Mucosa of descending colon (tissue), 3 donors: ENCODE measurements at regions not wholly inside any gene's neighbourhood (a gene's known extent, or its start where the extent isn't known, plus 50 kb on each side); places are given as distances from the start of the nearest gene placed in this dataset.

Source experiments
- ATAC-seq: fragments of 200-7000 bp; cut with Tn5 transposase; one replicate; pipeline ENCODE4 v1.9.1; 2020; ENCODE audit warnings: mild to moderate bottlenecking, moderate library complexity
- DNase-seq, 3 donors: peaks; one replicate each; pipeline ENCODE4 v3.0.0-alpha.2; 2020
- H3K36me3 ChIP-seq: fragments of 200-600 bp; one replicate; pipeline ENCODE4 v1.8.0; 2021; ENCODE audit warnings: low read depth, mild to moderate bottlenecking
- H3K4me1 ChIP-seq: fragments of 200-600 bp; one replicate; pipeline ENCODE4 v1.8.0; 2021; ENCODE audit warnings: low read depth, mild to moderate bottlenecking
- H3K4me3 ChIP-seq: fragments of 200-600 bp; one replicate; pipeline ENCODE4 v1.8.0; 2021; ENCODE audit warnings: mild to moderate bottlenecking
- H3K9me3 ChIP-seq: fragments of 200-600 bp; one replicate; pipeline ENCODE4 v1.8.0; 2021; ENCODE audit warnings: mild to moderate bottlenecking
- CTCF ChIP-seq: fragments of 200-600 bp; IDR thresholded peaks from one replicate; pipeline ENCODE4 v1.8.0; 2022; ENCODE audit warnings: antibody characterized with exemption, mild to moderate bottlenecking
- intact Hi-C, 2 donors: fragments of 100-400 bp; cut with DNase I in 1 of 2; cut with micrococcal nuclease in 1 of 2; formaldehyde crosslinking; loops; one replicate each; pipeline versions ENCODE4 v1.11.0 to v1.11.1; 2022; cut with DNase I, micrococcal nuclease
- donor health status: DM: no; HTN: no; CAD: no; lungs with moderate emphysema.
- donor health status: DM: no; HTN: no; CAD: no.
- donor health status: DM: no; HTN: yes; CAD: no.

GRCh38 chr17:45690625-45691275, 93.4 kb upstream of the CRHR1 start:
- no peak for TF ChIP-seq CTCF
- intact Hi-C loops: no loop called here
- DNase-seq (no peak), ATAC-seq (no peak)
- no peaks in the 10 kb centered on the region for H3K9me3 ChIP-seq
- H3K4me3 ChIP-seq: no peak overlapping the region
- H3K36me3 ChIP-seq: no peaks in the 10 kb centered on the region
- H3K4me1 ChIP-seq: no peaks in the 10 kb centered on the region

- H3K4me1 ChIP-seq: no peaks in the 10 kb centered on the region
- DNase-seq (no peak), ATAC-seq (no peak)
- intact Hi-C loops: no loop called here
- H3K4me3 ChIP-seq: no peak overlapping the region
- H3K9me3 ChIP-seq: no peaks in the 10 kb centered on the region
- no peaks in the 10 kb centered on the region for H3K36me3 ChIP-seq
- no peak for TF ChIP-seq CTCF
Observed at GRCh38 chr17:45692661-45693060, 91.5 kb upstream of the CRHR1 start.

GRCh38 chr17:45693792-45694191, 90.3 kb upstream of the CRHR1 start:
- no peak for ATAC-seq
- Histone ChIP-seq H3K36me3 (no peaks in the 10 kb centered on the region), H3K4me3 (no peak overlapping the region), H3K4me1 (no peaks in the 10 kb centered on the region), H3K9me3 (no peaks in the 10 kb centered on the region)
- TF ChIP-seq CTCF: no peak
- intact Hi-C loops: no loop called here
- no peak for DNase-seq

GRCh38 chr17:45696442-45696841, 87.7 kb upstream of the CRHR1 start:
- H3K9me3 ChIP-seq: no peaks in the 10 kb centered on the region
- DNase-seq (no peak), ATAC-seq (no peak)
- H3K4me1 ChIP-seq: no peaks in the 10 kb centered on the region
- H3K36me3 ChIP-seq: no peaks in the 10 kb centered on the region
- H3K4me3 ChIP-seq: no peak overlapping the region
- intact Hi-C loops: no loop called here
- TF ChIP-seq CTCF: no peak

- DNase-seq (no peak), ATAC-seq (no peak)
- H3K9me3 ChIP-seq: no peaks in the 10 kb centered on the region
- H3K36me3 ChIP-seq: no peaks in the 10 kb centered on the region
- no peak for TF ChIP-seq CTCF
- no peak overlapping the region for H3K4me3 ChIP-seq
- intact Hi-C loops: no loop called here
- no peaks in the 10 kb centered on the region for H3K4me1 ChIP-seq
Observed at GRCh38 chr17:45697076-45697475, 87.0 kb upstream of the CRHR1 start.
